Activated CD8-positive, alpha-beta memory T cell treated with anti-CD3 and anti-CD28 coated beads, Interleukin-2, amount 50 U/mL, for 4 hours (primary cell): ENCODE measurements at regions not wholly inside any gene's neighbourhood (a gene's known extent, or its start where the extent isn't known, plus 50 kb on each side); places are given as distances from the start of the nearest gene placed in this dataset.
"Not testable (repeated sequence)": the region's sequence is repeated elsewhere in the genome, so short reads cannot be mapped to it uniquely, and the experiment has no call there.

Experiments used
- DNase-seq: peaks from one replicate; pipeline ENCODE4 v3.0.0-alpha.2; 2020

- DNase-seq, result no peak
Observed at GRCh38 chr7:121618182-121618581, 222.1 kb upstream of the FAM3C start.

- DNase-seq, result no peak
Observed at GRCh38 chr7:121610243-121610642, 214.1 kb upstream of the FAM3C start.

- no peak for DNase-seq
Observed at GRCh38 chr7:121609208-121609607, 213.1 kb upstream of the FAM3C start.

GRCh38 chr7:121608785-121609184 lies 212.7 kb upstream of the FAM3C start:
- DNase-seq, result no peak

- not testable (repeated sequence) for DNase-seq
Observed at GRCh38 chr7:121608183-121608582, 212.1 kb upstream of the FAM3C start.

GRCh38 chr7:121605317-121605680 lies 209.2 kb upstream of the FAM3C start:
- no peak for DNase-seq

- DNase-seq, result no peak
Observed at GRCh38 chr7:121604627-121605316, 208.7 kb upstream of the FAM3C start.

- no peak for DNase-seq
Observed at GRCh38 chr7:121603886-121604285, 207.8 kb upstream of the FAM3C start.

GRCh38 chr7:121599887-121600286 lies 203.8 kb upstream of the FAM3C start:
- no peak for DNase-seq

- DNase-seq, result no peak
Observed at GRCh38 chr7:121595758-121596696, 199.9 kb upstream of the FAM3C start.

GRCh38 chr7:121591926-121592325 lies 195.8 kb upstream of the FAM3C start:
- no peak for DNase-seq

- DNase-seq, result no peak
Observed at GRCh38 chr7:121587435-121587834, 191.3 kb upstream of the FAM3C start.

GRCh38 chr7:121582258-121582657 lies 186.2 kb upstream of the FAM3C start:
- no peak for DNase-seq

GRCh38 chr7:121579639-121580038 lies 183.5 kb upstream of the FAM3C start:
- DNase-seq, result no peak

GRCh38 chr7:121578669-121579068 lies 182.6 kb upstream of the FAM3C start:
- DNase-seq, result no peak

- no peak for DNase-seq
Observed at GRCh38 chr7:121576148-121576917, 180.2 kb upstream of the FAM3C start.

- no peak for DNase-seq
Observed at GRCh38 chr7:121575194-121575765, 179.2 kb upstream of the FAM3C start.

- no peak for DNase-seq
Observed at GRCh38 chr7:121574109-121574508, 178.0 kb upstream of the FAM3C start.

- DNase-seq, result no peak
Observed at GRCh38 chr7:121572615-121573014, 176.5 kb upstream of the FAM3C start.

- DNase-seq, result no peak
Observed at GRCh38 chr7:121570365-121570764, 174.3 kb upstream of the FAM3C start.

- no peak for DNase-seq
Observed at GRCh38 chr7:121563177-121563576, 167.1 kb upstream of the FAM3C start.

GRCh38 chr7:121562259-121562658 lies 166.2 kb upstream of the FAM3C start:
- no peak for DNase-seq

- DNase-seq, result no peak
Observed at GRCh38 chr7:121561717-121562116, 165.6 kb upstream of the FAM3C start.
